Tongue (tissue), 1 donor: ENCODE measurements at regions not wholly inside any gene's neighbourhood (a gene's known extent, or its start where the extent isn't known, plus 50 kb on each side); places are given as distances from the start of the nearest gene placed in this dataset.
A peak's percentile ranks its signal among the peaks of the same experiment; 100 is the strongest.

Experiments
- DNase-seq: peaks from one replicate; pipeline ENCODE4 v3.0.0-alpha.2; 2015

GRCh38 chr1:182735343-182735742, 51.0 kb upstream of the RGS8 start:
- no peak for DNase-seq

DNA sequence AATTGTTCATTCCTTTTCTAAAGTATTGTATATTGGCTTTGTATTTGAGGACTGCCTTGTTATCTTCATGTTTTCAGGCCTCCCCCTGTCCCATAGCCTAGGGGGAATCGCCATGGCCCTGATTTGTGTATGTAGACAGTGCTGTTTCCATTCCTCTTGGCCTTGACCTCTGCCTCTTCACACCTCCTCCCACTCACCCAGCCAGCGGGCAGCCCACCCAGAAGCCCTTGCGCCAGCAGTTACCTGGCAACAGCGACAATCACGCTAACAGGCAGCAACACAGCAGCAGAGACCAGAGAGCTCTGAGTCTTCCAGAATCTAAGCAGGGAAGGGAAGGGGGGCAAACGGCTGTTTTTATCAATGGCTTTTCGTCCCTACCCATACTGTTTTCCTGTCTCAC, 50.0 kb upstream of the NPL start:
- DNase-seq: peak; percentile 43
